HUES6 (cell line): ENCODE measurements at regions not wholly inside any gene's neighbourhood (a gene's known extent, or its start where the extent isn't known, plus 50 kb on each side); places are given as distances from the start of the nearest gene placed in this dataset.

Source experiments
- H3K27ac ChIP-seq: 2 replicates; pipeline ENCODE4 v1.7.0; 2013; ENCODE audit warnings: low read depth, mild to moderate bottlenecking, low read length, inconsistent platforms
- H3K27me3 ChIP-seq: 2 replicates; pipeline ENCODE4 v1.6.1; 2013; ENCODE audit warnings: low read length; ENCODE audit not compliant: control insufficient read depth, insufficient read depth
- H3K36me3 ChIP-seq: 2 replicates; pipeline ENCODE4 v1.6.1; 2013; ENCODE audit warnings: low read length; ENCODE audit not compliant: control insufficient read depth, insufficient read depth
- H3K4me1 ChIP-seq: 2 replicates; pipeline ENCODE4 v1.6.1; 2013; ENCODE audit warnings: low read length; ENCODE audit not compliant: control insufficient read depth, insufficient read depth
- H3K4me3 ChIP-seq: 2 replicates; pipeline ENCODE4 v1.5.1; 2013; ENCODE audit warnings: low read depth, low read length
- H3K9ac ChIP-seq: one replicate; pipeline ENCODE4 v1.6.1; 2013; ENCODE audit warnings: mild to moderate bottlenecking, low read length
- H3K9me3 ChIP-seq: 2 replicates; pipeline ENCODE4 v1.6.1; 2013; ENCODE audit warnings: low read depth, low read length; ENCODE audit not compliant: control insufficient read depth, insufficient read depth

GRCh38 chr13:70604448-70604847 is 496.2 kb upstream of the KLHL1 start:
- H3K36me3 ChIP-seq, result no peaks in the 10 kb centered on the region
- H3K4me3 ChIP-seq, result no peak overlapping the region
- no peaks in the 10 kb centered on the region for H3K9me3 ChIP-seq
- no peaks in the 10 kb centered on the region for H3K27me3 ChIP-seq
- H3K9ac ChIP-seq, result no peak overlapping the region
- H3K27ac ChIP-seq, result no peak overlapping the region
- peaks cover 12% of the 10 kb centered on the region for H3K4me1 ChIP-seq

- no peaks in the 10 kb centered on the region for H3K4me1 ChIP-seq
- H3K36me3 ChIP-seq, result no peaks in the 10 kb centered on the region
- no peak overlapping the region for H3K4me3 ChIP-seq
- H3K27me3 ChIP-seq, result no peaks in the 10 kb centered on the region
- no peaks in the 10 kb centered on the region for H3K9me3 ChIP-seq
- H3K27ac ChIP-seq, result no peak overlapping the region
- H3K9ac ChIP-seq, result no peak overlapping the region
These were observed 485.5 kb upstream of the KLHL1 start for GRCh38 chr13:70593716-70594115.

GRCh38 chr13:70585109-70585508 is 476.9 kb upstream of the KLHL1 start:
- no peaks in the 10 kb centered on the region for H3K27me3 ChIP-seq
- no peak overlapping the region for H3K4me3 ChIP-seq
- no peak overlapping the region for H3K27ac ChIP-seq
- no peaks in the 10 kb centered on the region for H3K4me1 ChIP-seq
- H3K36me3 ChIP-seq, result no peaks in the 10 kb centered on the region
- H3K9me3 ChIP-seq, result no peaks in the 10 kb centered on the region
- no peak overlapping the region for H3K9ac ChIP-seq

GRCh38 chr13:70580825-70581224 is 472.6 kb upstream of the KLHL1 start:
- no peaks in the 10 kb centered on the region for H3K4me1 ChIP-seq
- no peak overlapping the region for H3K9ac ChIP-seq
- H3K9me3 ChIP-seq, result no peaks in the 10 kb centered on the region
- H3K36me3 ChIP-seq, result no peaks in the 10 kb centered on the region
- no peak overlapping the region for H3K4me3 ChIP-seq
- H3K27ac ChIP-seq, result no peak overlapping the region
- H3K27me3 ChIP-seq, result no peaks in the 10 kb centered on the region

GRCh38 chr13:70579941-70580340 is 471.7 kb upstream of the KLHL1 start:
- no peaks in the 10 kb centered on the region for H3K36me3 ChIP-seq

GRCh38 chr13:70571221-70571620 is 463.0 kb upstream of the KLHL1 start:
- H3K4me1 ChIP-seq, result no peaks in the 10 kb centered on the region

More at GRCh38 chr13:70579941-70580340, 471.7 kb upstream of the KLHL1 start:
- Histone ChIP-seq H3K27me3 (no peaks in the 10 kb centered on the region), H3K9me3 (no peaks in the 10 kb centered on the region), H3K4me3 (no peak overlapping the region), H3K9ac (no peak overlapping the region), H3K4me1 (no peaks in the 10 kb centered on the region), H3K27ac (no peak overlapping the region)

GRCh38 chr13:70568571-70568970 is 460.3 kb upstream of the KLHL1 start:
- H3K4me3 ChIP-seq, result no peak overlapping the region
- H3K9ac ChIP-seq, result no peak overlapping the region
- H3K4me1 ChIP-seq, result no peaks in the 10 kb centered on the region
- no peak overlapping the region for H3K27ac ChIP-seq
- no peaks in the 10 kb centered on the region for H3K36me3 ChIP-seq
- no peaks in the 10 kb centered on the region for H3K27me3 ChIP-seq
- H3K9me3 ChIP-seq, result peaks cover 4% of the 10 kb centered on the region; the same call in 1 of the 2 replicates

More at GRCh38 chr13:70571221-70571620, 463.0 kb upstream of the KLHL1 start:
- Histone ChIP-seq H3K27me3 (no peaks in the 10 kb centered on the region), H3K27ac (no peak overlapping the region), H3K9ac (no peak overlapping the region), H3K4me3 (no peak overlapping the region), H3K9me3 (no peaks in the 10 kb centered on the region), H3K36me3 (no peaks in the 10 kb centered on the region)

- no peaks in the 10 kb centered on the region for H3K9me3 ChIP-seq
These were observed 436.5 kb upstream of the KLHL1 start for GRCh38 chr13:70544706-70545105.

GRCh38 chr13:70541451-70541850 is 433.2 kb upstream of the KLHL1 start:
- H3K27me3 ChIP-seq, result no peaks in the 10 kb centered on the region
- no peaks in the 10 kb centered on the region for H3K9me3 ChIP-seq
- H3K4me3 ChIP-seq, result no peak overlapping the region
- H3K4me1 ChIP-seq, result no peaks in the 10 kb centered on the region
- no peaks in the 10 kb centered on the region for H3K36me3 ChIP-seq
- no peak overlapping the region for H3K9ac ChIP-seq
- H3K27ac ChIP-seq, result no peak overlapping the region

More at GRCh38 chr13:70544706-70545105, 436.5 kb upstream of the KLHL1 start:
- H3K27me3 ChIP-seq, result no peaks in the 10 kb centered on the region
- no peaks in the 10 kb centered on the region for H3K4me1 ChIP-seq
- H3K9ac ChIP-seq, result no peak overlapping the region
- no peak overlapping the region for H3K27ac ChIP-seq
- no peak overlapping the region for H3K4me3 ChIP-seq
- no peaks in the 10 kb centered on the region for H3K36me3 ChIP-seq

- H3K36me3 ChIP-seq, result no peaks in the 10 kb centered on the region
- H3K4me1 ChIP-seq, result peaks cover 6% of the 10 kb centered on the region; the same call in 1 of the 2 replicates
- H3K27me3 ChIP-seq, result no peaks in the 10 kb centered on the region
- no peak overlapping the region for H3K27ac ChIP-seq
- no peak overlapping the region for H3K4me3 ChIP-seq
- no peak overlapping the region for H3K9ac ChIP-seq
- no peaks in the 10 kb centered on the region for H3K9me3 ChIP-seq
These were observed 426.2 kb upstream of the KLHL1 start for GRCh38 chr13:70534466-70534865.

- Histone ChIP-seq H3K9ac (no peak overlapping the region), H3K27ac (no peak overlapping the region), H3K27me3 (no peaks in the 10 kb centered on the region), H3K9me3 (no peaks in the 10 kb centered on the region), H3K4me1 (no peaks in the 10 kb centered on the region), H3K36me3 (no peaks in the 10 kb centered on the region), H3K4me3 (no peak overlapping the region)
These were observed 421.4 kb upstream of the KLHL1 start for GRCh38 chr13:70529652-70530051.

GRCh38 chr13:70527599-70527998 is 419.3 kb upstream of the KLHL1 start:
- H3K9ac ChIP-seq, result no peak overlapping the region
- no peaks in the 10 kb centered on the region for H3K36me3 ChIP-seq
- no peak overlapping the region for H3K27ac ChIP-seq
- no peaks in the 10 kb centered on the region for H3K9me3 ChIP-seq
- H3K4me1 ChIP-seq, result no peaks in the 10 kb centered on the region
- no peak overlapping the region for H3K4me3 ChIP-seq
- H3K27me3 ChIP-seq, result no peaks in the 10 kb centered on the region
